Muscle layer of duodenum (tissue), 2 donors: ENCODE measurements at regions not wholly inside any gene's neighbourhood (a gene's known extent, or its start where the extent isn't known, plus 50 kb on each side); places are given as distances from the start of the nearest gene placed in this dataset.

ENCODE experiments used
- H3K27ac ChIP-seq: one replicate; pipeline ENCODE4 v1.7.0; 2013; ENCODE audit warnings: mild to moderate bottlenecking, low read length
- H3K27me3 ChIP-seq: one replicate; pipeline ENCODE4 v1.7.0; 2013; ENCODE audit warnings: low read depth, mild to moderate bottlenecking, control low read depth, low read length
- H3K36me3 ChIP-seq, 2 donors: one replicate each; pipeline ENCODE4 v1.7.0; 2013; ENCODE audit warnings: low read length in 2 of 2, control low read depth in 1 of 2, mild to moderate bottlenecking in 1 of 2; ENCODE audit not compliant: insufficient read depth in 2 of 2, control insufficient read depth in 1 of 2
- H3K4me1 ChIP-seq, 2 donors: one replicate each; pipeline ENCODE4 v1.7.0; 2013; ENCODE audit warnings: low read length in 2 of 2, mild to moderate bottlenecking in 2 of 2, control low read depth in 1 of 2, moderate library complexity in 1 of 2; ENCODE audit not compliant: insufficient read depth in 2 of 2, control insufficient read depth in 1 of 2
- H3K4me3 ChIP-seq, 2 donors: one replicate each; pipeline ENCODE4 v1.7.0; 2013; ENCODE audit warnings: low read length in 2 of 2, low read depth in 1 of 2, mild to moderate bottlenecking in 1 of 2
- H3K9me3 ChIP-seq, 2 donors: one replicate each; pipeline ENCODE4 v1.7.0; 2013; ENCODE audit warnings: low read length in 2 of 2, control low read depth in 1 of 2, mild to moderate bottlenecking in 1 of 2; ENCODE audit not compliant: control insufficient read depth in 1 of 2
- donor health status: healthy.

DNA sequence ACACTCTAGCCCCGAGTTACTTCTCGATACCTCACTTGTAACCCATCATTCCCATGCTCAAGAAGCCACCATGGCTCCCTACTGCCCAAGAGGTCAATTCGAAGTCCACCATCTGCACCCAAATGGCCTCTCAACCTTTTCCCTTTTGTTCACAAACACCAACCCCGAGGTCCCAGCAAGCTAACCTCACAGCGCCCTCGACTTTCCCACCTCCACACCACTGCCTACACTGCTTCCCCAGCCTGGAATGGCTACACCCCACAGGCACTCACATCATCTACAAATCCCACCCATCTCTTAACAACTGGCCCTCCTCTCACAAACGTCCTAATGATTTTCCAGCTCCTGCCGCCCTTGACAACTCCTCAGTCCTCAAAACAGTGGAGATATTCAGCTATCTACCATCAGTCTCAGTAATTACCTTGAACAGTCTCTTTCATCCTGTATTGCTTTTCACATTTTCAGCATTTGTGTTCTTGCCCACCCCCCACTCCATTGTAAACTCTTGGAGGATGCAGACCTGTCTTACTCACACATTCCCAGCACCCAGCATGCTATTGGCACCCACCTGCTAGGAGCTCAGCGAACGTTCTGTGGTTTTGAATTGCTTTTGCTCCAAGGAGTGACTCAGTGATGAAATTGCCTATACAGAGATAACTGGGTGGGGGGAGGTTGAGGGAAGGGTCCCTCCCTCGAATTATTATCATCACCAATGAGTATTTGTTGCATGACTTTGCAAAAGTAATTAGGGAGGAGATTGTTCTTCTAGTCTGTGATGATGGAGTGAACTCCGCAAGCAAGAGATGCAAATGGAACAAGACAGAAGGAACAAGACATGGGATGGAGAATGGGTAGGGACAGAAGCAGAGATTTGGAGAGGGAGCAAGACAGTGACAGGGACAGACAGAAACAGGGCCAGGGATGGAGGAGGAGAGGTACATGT, 106.8 kb downstream of the CYP26B1 start:
- Histone ChIP-seq H3K36me3 (no peaks in the 10 kb centered on the region), H3K9me3 (peaks cover 0 to 10% of the 10 kb centered on the region in 2 donors), H3K4me3 (no peak overlapping the region), H3K4me1 (no peaks in the 10 kb centered on the region), H3K27ac (no peak overlapping the region), H3K27me3 (no peaks in the 10 kb centered on the region)

DNA sequence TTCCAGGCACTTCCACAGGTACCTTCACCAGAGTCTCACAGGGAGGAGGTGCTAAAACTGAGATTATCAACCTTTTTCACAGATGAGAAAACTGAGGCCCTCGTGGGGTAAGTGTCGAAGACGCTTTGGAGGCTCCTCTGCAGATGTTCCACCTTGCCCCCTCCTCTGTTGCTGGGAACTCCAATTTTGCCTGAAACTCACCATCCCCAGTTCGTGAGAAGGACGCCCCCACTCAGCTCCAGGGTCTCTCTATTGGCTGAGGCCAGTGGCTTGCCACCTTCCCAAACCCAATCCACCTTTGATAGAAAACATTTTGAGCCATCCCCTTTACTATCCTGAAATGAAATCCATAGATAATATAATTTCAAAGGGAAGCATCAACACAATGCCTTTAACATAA, 109.1 kb downstream of the CYP26B1 start:
- no peaks in the 10 kb centered on the region for H3K27me3 ChIP-seq
- no peaks in the 10 kb centered on the region for H3K4me1 ChIP-seq
- no peak overlapping the region for H3K27ac ChIP-seq
- H3K36me3 ChIP-seq = no peaks in the 10 kb centered on the region
- H3K9me3 ChIP-seq = peaks cover 0 to 4% of the 10 kb centered on the region in 2 donors
- H3K4me3 ChIP-seq = no peak overlapping the region

DNA sequence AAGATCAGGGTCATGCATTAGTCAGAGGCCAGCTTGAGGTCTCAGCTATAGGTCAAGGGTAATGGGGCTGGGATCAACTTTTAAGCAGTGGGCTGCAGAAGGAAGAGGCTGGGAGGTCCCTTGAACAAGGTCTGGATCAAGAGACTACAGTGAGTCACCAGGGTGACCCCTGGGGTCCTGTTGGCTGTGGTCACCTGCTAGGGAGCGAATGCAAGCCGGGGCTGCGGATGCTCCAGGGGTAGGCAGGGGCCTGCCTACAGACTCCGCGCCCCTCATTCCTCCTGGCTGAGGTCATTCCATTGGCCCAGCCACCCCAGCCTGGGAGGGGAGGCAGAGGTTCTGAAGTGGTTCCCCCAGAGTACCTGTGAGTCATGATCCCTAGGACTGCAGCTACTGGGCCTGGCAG, 110.4 kb downstream of the CYP26B1 start:
- no peaks in the 10 kb centered on the region for H3K9me3 ChIP-seq
- no peak overlapping the region for H3K27ac ChIP-seq
- H3K36me3 ChIP-seq = no peaks in the 10 kb centered on the region
- no peaks in the 10 kb centered on the region for H3K4me1 ChIP-seq
- H3K27me3 ChIP-seq = no peaks in the 10 kb centered on the region
- H3K4me3 ChIP-seq = no peak overlapping the region

DNA sequence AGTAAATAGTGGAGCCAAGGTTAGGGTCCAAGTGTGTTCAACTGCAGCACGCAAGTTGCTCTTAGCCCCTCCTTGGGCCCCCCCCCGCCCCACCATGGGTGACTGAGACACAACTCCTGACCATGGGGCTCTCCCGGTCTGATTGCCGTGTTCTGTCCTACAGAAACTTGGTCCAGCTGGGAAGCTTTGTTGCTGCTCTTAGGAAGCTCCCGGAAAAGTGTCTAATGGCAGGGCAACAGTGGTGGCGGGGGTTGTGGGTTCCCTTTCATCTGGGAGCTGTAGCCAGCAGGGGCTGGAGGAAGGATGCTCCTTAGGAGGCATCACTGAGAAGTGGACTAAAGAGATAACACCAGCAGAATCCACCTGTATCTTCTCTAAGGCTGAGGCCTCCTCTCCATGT, 111.1 kb downstream of the CYP26B1 start:
- Histone ChIP-seq H3K4me1 (no peaks in the 10 kb centered on the region), H3K27me3 (no peaks in the 10 kb centered on the region), H3K36me3 (no peaks in the 10 kb centered on the region), H3K27ac (no peak overlapping the region), H3K4me3 (no peak overlapping the region), H3K9me3 (no peaks in the 10 kb centered on the region)

DNA sequence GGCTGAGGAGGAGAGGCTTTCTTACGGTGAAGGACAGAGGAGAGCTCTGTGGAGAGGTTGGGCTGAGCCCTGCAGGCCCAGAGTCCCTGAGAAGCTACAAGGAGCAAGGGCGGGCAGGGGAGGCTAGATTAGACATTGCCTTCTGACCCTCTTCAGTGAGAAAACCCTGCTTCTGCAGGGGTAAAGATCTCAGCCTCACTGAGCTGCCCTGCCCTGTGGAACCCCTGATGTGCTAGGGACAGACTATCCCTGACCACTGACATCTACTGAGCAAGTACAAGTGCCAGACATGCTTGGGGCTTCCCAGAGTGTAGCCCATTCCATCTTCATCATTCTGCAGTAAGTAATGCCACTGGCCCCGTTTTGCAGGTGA, 111.5 kb downstream of the CYP26B1 start:
- Histone ChIP-seq H3K4me3 (no peak overlapping the region), H3K27me3 (no peaks in the 10 kb centered on the region), H3K9me3 (no peaks in the 10 kb centered on the region), H3K36me3 (no peaks in the 10 kb centered on the region), H3K4me1 (no peaks in the 10 kb centered on the region), H3K27ac (no peak overlapping the region)

DNA sequence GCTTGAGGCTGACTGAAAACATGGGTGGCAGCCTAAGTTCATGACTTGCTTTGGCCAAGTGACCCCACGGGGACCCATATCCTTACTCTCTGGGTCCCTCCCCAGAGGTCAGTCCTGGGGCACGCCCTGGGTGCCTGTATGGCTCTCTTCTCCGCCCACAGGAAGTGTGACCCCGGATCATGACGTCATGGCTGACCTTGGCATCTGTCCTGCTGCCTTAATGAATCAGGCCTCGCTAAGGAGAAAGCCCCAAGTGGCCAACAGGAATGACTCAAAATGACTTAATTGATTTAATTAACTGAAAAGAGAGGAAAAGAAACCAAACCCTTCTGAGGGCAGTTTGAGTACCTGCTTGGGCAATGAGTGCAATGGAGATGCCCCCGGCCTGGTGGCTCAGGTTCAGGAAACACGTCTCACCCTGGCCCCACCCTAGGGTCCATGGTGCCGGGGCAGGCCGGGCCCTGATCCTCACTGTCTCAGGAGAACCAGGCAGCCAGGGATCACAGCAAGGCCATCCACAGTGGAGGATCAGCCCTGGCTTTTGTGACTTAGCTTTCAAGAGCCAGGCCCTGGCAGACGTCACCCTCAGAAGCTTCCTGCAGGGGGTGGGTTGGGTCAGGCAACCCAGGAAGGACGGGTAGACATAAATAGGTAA, 112.0 kb downstream of the CYP26B1 start:
- no peak overlapping the region for H3K27ac ChIP-seq
- H3K4me1 ChIP-seq = no peaks in the 10 kb centered on the region
- H3K27me3 ChIP-seq = no peaks in the 10 kb centered on the region
- no peaks in the 10 kb centered on the region for H3K36me3 ChIP-seq
- no peaks in the 10 kb centered on the region for H3K9me3 ChIP-seq
- H3K4me3 ChIP-seq = no peak overlapping the region

DNA sequence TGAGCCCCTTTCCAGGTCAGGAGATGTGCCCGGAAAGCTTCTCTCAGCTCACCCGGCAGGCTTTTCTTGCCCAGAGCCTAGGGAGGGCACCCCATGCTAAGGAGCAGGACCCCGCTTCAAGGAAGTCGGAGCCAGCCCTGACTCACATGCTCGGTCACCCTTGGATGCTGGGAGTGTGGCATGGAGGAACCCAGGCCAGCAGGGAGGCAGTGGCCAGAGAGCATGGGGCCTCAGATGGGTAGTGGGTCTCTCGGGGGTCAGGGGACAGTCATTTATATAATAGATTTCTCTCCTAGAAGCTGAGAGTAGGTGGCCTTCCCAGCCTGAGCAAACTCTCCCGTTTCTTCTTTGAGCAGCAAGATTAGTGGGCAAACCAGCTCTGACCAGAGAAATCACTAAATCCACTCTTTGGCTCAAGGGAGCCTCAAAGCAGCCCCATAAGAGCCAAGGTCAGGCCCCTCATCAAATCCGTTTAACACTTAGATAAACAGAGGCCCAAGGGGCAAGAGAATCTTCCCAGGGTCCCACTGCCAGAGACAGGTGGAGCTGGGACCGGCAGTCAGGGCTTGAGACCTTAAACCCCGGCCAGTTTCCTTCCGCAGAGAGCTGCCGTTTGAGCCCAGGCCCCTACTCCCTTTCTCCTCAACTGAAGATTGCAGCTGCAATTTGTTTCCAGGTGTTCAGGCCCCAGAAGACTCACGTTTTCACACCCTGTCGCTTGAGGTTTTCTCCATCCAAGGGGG, 113.1 kb downstream of the CYP26B1 start:
- Histone ChIP-seq H3K4me1 (no peaks in the 10 kb centered on the region), H3K27ac (no peak overlapping the region)

DNA sequence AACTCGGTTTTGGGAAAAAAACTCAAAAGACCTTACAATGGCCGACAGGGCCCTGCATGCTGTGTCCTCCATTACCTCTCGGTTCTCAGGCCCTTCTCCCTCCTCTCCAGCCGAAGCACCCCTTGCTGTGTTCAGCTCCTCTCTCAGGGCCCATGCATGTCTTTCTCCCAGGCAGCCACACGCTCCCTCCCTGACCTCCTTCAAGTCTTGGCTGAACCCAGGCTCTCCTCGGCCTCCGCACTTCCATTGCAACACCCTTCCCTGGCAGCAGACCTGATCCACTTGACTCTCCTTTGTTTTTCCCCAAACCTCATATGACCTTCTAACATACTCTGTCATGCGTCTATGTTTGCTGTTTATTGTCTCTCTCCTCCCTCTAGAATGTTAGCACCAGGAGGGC, 114.0 kb downstream of the CYP26B1 start:
- Histone ChIP-seq H3K4me1 (no peaks in the 10 kb centered on the region), H3K27ac (no peak overlapping the region), H3K27me3 (no peaks in the 10 kb centered on the region), H3K9me3 (no peaks in the 10 kb centered on the region), H3K4me3 (no peak overlapping the region), H3K36me3 (no peaks in the 10 kb centered on the region)

More for the DNA sequence above, 113.1 kb downstream of the CYP26B1 start:
- no peaks in the 10 kb centered on the region for H3K9me3 ChIP-seq
- no peak overlapping the region for H3K4me3 ChIP-seq
- no peaks in the 10 kb centered on the region for H3K27me3 ChIP-seq
- H3K36me3 ChIP-seq = no peaks in the 10 kb centered on the region

DNA sequence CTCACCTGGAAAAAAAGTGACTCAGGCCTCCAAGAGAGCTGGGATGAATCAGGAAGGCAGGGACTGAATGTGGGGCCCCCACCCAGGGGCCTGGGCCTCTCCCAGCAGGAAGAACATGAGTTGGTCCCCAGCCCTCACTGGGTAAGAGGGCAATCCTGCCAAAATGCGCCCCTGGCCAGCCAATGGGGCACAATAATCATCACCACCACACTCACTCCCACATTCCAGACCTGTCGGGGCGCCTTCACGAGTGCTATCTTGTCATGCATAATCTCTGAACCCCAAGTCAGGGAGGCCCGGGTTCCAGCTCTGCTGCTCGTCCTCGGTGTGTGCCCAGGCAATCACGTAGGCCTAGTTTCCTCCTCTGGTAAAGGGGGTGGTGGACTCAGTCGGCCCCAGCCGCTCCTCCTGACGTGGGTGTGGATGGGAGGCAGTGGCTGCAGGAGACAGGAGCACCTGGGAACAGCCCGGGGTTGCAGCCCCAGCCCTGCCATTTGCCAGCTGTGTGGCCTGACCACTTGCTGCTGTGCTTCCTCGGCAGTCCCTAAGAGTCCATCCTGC, 115.1 kb downstream of the CYP26B1 start:
- Histone ChIP-seq H3K9me3 (no peaks in the 10 kb centered on the region), H3K4me1 (no peaks in the 10 kb centered on the region), H3K27me3 (no peaks in the 10 kb centered on the region)

DNA sequence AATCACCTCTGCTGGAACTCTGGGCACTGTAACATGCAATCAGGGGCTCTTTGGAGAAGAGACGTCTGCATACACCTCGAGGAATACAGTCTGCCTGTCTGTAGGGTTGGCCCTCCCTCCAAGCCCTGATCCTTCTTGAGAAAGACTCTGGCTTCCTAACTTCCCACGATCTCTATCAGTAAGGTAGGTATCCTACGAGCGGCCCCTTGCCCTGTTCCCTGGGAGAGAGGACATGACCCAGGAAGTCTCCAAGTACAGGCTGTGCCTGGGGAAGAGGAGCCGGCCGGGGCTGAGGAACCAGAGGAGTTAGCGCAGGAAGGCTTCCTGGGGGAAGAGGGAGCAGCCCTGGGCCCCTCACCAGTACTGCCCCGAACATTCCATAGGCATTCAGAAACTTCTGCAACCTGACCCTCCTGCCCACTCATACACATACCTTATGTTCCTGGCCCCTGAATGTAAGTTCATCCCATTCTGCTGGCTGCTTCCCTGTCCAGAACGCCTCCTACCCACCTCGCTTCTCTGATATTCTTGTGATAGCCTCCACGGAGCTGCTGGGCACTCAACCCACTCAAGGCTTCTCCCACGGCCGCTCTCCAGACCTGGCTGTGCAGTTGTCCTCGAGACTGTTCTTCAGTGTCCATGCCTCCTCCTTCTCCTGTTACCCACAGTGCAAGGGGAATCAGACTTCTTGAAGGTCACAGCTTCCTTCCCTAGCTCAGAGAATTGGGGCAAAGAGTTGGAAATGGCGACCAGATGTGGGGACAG, 116.1 kb downstream of the CYP26B1 start:
- H3K27ac ChIP-seq = no peak overlapping the region
- H3K4me3 ChIP-seq = no peak overlapping the region
- H3K4me1 ChIP-seq = no peaks in the 10 kb centered on the region
- H3K9me3 ChIP-seq = no peaks in the 10 kb centered on the region
- H3K36me3 ChIP-seq = no peaks in the 10 kb centered on the region
- no peaks in the 10 kb centered on the region for H3K27me3 ChIP-seq

More for the DNA sequence above, 115.1 kb downstream of the CYP26B1 start:
- Histone ChIP-seq H3K27ac (no peak overlapping the region), H3K4me3 (no peak overlapping the region), H3K36me3 (no peaks in the 10 kb centered on the region)
